ENCODE measurements at regions not wholly inside any gene's neighbourhood (a gene's known extent, or its start where the extent isn't known, plus 50 kb on each side); places are given as distances from the start of the nearest gene placed in this dataset.

DNA sequence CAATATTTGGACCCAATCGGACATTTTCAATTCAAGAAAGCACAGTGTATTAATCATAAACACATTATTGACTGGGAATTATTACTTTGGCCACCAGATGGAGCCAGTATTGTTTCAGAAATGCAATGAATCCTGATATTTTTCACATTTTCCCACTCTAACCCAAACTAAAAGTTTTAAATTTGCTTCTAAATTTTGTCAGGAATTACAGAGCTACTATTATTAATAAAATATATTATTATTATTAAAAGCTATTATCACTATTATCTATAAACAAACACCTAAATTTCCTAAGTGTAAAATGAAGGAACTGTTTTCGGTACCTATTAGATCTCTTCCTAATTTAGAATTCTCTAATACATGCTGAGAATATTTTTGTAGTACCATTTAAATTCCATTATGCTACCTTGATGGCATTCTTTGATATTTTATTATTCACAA, 245.3 kb downstream of the OGFRL1 start:
- no peak for DNase-seq

DNA sequence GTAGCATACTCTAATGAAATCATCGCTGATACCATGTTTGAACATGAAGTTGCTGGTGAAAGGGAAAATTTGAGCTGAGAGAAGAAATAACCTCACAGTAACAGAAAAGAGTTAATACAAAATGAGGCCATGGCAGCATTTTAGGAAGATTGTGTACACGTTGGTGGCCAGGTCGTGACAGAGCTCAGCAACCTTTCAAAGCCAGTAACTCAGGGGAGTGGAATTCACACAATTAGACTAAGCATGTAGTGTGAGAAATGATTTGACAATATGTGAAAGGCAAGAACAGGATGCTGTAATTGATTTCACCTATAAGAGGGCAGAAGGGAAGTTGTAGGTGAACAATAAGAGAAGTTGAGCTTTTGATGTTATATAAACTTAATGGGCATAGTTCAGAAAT, 246.3 kb downstream of the OGFRL1 start:
- DNase-seq: no peak

DNA sequence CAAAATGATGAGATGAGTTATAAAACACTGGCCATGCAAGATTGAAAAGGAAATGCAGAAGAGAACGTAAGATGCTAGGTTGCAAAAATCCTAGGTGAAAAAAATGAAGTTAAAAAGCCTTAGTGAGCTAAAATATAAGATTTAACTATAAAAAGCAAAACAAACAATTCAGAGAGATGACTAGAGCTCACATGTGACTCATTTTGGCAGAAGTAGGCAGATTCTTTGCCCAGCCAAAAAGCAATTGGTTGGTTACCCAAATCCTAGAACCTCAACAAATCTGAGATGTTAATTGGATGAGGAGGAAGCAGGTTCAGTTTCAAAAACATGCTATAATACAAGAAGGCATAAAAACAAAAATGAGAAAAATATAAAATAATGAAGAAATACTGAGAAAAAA, 249.1 kb downstream of the OGFRL1 start:
- no peak for DNase-seq

DNA sequence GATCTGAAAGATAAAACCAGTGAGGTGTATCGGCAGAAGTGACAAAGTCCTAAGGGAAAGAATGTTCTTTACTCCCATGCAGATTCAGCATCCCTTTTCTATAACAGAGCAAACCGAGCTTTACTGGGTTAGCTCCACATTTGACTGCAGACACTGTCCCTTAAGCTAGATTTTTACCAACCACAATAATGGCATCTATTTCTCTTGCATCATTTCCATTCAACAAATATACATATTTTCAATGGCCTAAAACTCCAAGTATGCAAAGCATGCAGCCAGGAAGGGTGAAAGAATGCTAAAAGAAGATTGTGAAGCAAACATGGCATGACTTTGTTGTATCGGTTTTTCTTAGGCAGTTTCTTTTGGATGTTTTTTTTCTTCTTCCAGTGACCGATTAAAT, 255.4 kb downstream of the OGFRL1 start:
- DNase-seq: no peak

DNA sequence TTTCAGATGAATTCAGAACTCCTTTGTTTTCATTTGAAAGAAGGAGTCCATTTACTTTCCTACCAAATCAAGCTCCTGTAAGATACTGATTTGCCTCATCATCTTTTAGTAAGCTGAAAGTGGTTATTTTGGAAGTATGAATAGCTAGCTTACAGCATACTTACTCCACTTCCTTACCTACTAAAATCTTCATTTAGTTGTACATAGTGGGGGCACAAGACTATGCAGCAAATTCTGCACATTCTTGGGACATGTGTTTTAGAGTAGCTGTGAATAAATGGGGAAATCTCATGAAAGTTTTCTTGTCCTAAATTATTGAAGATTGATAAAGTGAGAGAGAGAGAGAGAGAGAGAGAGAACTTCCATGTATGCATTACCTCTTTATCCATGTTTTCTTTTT, 256.3 kb downstream of the OGFRL1 start:
- DNase-seq: no peak

DNA sequence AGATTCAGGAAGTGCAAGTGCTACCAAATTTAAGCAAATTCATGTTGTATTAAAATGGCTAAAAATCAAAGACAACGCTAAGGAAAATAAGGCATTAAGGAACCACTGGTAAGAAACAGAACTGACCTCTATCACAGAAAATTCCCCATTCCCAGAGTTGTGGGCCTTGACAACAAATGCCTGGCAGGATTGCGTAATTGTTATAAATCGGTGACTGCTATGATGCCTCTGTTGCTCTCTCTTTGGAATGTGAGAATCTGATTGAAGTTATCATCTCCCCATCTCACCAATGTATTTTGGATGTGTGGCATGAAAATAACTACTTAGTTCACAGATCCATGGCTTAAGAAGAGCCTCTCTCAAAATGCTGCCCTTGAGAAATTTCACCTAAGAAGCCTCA, 257.3 kb downstream of the OGFRL1 start:
- no peak for DNase-seq

DNA sequence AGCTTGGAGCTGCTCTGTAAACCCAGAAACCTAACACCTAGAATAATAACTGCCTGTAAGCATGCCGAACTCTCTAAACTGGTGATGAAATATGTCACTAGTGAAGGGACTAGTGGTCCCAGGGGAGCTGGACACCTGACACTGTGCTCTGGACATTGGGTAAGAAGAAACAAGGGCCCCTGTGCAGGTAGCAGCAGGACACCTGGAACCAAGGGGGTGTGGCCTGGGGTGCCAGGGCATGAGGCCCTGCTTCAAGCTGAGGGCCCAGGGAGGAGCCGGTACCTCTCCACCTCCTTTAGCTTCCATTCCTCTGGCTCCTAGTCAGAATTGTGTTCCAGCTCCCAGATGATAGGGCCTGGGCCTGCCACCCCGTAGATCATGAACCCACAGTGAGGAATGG, 263.2 kb downstream of the OGFRL1 start:
- no peak for DNase-seq

DNA sequence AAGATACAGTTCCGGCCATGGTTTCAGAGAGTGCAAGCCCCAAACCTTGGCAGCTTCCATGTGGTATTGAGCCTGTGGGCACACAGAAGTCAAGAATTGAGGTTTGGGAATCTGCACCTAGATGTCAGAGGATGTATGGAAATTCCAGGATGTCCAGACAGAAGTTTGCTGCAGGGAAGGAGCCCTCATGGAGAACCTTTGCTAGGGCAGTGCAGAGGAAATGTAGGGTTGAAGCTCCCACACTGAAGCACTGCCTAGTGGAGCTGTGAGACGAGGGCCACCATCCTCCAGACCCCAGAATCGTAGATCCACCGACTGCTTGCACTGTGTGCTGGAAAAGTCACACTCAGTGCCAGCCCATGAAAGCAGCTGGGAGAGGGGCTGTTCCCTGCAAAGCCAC, 267.5 kb downstream of the OGFRL1 start:
- DNase-seq: no peak

DNA sequence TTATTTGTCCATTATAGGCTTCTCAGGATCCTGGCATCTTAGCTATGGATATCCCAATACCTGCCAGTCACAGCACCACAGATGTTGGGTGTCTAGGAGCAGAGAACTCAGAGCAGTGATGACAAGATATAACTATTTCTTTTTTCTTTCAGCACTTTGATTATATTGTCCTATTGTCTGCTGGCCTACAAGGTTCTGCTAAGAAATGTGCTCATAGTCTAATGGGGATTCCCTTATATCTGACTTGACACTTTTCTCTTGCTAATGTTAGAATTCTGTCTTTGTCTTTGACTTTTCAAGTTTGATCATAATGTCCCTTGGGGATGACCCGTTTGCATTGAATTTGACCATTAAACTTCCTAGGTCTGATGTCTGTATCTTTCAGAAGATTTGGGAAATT, 270.4 kb downstream of the OGFRL1 start:
- DNase-seq: no peak

DNA sequence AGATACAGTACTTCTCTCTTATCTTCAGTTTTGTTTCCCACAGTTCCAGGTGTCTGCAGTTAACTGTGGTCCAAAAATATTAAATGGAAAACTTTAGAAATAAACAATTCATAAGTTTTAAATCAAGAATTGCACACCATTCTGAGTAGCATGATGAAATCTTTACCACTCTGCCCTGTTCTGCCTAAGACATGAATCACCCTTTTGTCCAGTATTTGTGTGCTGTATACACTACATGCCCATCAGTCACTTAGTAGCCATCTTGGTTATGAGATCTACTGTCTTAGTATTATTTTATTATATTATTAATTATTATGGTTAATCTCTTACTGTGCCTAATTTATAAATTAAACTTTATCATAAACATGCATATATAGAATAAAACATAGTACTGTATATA, 279.0 kb downstream of the OGFRL1 start:
- DNase-seq: no peak

DNA sequence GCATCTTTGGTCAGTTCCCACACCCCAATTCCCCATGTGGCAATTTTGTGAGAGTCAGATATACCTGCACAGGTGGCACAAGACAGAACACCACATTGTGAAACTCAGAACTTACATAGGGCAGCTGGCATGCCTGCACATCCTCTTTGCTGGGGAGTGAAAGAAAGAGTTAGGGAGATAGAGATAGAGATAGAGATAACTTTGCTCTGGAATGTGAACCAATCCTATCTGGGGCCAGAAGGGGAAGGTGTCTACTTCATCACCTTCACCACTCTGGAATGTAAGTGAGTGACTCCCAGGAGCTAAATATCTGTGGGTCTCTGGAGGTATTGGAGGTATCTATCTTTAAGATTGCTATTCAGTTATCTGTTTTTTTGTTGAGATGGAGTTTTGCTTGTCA, 289.2 kb downstream of the OGFRL1 start:
- no peak for DNase-seq

DNA sequence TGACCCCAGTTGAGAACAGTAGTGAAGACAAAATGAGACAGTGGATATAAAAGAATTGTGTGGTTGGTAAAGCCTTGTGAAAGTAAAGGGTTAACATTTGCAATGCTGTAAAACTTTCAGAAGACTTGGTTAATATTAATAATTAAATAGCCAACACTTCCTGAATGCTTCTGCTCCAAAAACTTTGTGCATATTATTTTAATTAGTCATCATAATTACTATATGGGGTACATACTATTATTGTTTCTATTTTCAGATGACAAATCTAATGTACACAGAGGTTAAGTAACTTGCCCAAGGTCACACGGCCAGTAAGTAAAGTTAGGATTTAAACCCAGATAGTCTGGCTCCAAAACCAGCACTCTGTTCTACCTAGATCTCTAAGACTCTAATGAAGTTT, 291.3 kb downstream of the OGFRL1 start:
- DNase-seq: no peak

DNA sequence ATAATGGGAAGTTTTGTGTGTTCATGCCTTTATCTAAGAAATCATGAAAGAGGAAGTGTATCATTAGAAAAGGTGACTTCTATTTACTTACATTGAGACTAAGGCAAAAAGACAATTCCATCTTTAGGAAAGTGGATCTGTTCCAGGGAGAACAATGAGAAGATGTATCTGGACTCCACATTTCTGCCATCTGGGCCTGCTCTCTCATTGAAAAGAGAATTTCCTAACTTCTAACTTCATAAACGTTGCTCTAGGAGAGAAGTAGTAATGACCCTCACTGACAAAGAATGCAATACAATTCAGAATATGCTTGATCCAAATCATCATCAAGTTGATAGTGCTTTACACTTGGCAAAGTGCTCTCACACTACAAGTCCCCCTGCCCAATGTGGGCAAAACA, 294.2 kb downstream of the OGFRL1 start:
- DNase-seq: no peak

DNA sequence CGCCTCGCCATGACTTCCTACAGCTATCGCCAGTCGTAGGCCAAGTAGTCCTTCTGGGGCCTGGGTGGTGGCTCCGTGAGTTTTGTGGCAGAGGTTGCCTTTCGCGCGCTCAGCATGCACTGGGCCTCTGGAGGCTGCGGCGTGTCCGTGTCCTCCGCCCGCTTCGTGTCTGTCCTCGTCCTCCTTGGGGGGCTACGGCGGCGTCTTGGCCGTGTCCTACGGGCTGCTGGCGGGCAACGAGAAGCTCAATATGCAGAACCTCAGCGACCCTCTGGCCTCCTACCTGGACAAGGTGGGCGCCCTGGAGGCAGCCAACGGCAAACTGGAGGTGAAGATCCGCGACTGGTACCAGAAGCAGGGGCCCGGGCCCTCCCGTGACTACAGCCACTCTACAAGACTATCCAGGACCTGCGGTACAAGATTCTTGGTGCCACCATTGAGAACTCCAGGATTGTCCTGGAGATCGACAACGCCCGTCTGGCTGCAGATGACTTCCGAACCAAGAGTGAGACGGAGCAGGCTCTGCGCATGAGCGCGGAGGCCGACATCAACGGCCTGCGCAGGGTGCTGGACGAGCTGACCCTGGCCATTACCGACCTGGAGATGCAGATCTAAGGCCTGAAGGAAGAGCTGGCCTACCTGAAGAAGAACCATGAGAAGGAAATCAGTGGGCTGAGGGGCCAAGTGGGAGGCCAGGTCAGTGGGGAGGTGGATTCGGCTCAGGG, 296.3 kb downstream of the OGFRL1 start:
- DNase-seq: no peak

DNA sequence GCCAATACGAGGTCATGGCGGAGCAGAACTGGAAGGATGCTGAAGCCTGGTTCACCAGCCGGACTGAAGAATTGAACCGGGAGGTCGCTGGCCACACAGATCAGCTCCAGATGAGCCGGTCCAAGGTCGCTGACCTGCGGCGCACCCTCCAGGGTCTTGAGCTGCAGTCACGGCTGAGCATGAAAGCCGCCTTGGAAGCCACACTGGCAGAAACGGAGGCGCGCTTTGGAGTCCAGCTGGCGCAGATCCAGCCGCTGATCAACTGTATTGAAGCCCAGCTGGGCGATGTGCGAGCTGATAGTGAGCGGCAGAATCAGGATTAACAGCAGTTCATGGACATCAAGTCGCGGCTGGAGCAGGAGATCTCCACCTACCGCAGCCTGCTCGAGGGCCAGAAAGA, 296.9 kb downstream of the OGFRL1 start:
- no peak for DNase-seq

DNA sequence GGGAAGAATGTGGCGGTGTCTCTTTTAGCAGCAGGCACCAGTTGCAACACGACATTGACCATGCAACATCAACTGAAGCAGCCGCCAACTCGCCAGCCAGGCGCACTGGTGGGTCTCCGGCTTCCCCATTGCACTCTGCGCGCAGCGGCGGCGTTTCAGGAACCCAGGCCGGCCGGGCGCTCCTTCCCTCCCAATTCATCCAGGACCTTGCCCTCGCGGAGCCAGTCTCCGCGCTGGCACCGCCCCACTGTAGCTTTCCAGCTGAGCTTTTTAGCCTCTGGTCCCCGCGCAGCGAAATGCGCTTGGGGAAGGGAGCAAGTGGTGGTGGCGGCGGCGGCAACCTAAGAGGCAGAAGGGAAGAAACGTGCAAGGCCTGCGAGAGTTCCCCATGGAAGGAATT, 297.9 kb upstream of the RIMS1 start:
- DNase-seq: no peak

DNA sequence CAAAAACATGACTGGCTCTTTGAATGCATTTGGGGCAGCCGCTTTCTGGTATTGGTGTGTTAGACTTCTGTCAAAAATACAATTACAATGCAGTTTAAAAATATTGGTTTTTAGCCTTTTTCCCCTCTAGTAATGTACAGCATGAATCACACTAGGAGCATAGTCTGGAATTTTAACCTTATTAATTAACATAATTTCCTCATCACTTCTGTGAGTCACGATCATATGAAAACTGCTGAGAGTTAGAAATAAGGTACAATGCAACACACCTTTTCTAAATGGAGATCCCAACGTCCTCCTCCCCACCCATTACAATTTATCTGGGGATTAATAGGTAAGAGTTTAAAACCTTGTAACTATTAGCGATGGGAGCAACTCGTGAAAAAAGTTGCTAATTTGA, 297.1 kb upstream of the RIMS1 start:
- DNase-seq: no peak

DNA sequence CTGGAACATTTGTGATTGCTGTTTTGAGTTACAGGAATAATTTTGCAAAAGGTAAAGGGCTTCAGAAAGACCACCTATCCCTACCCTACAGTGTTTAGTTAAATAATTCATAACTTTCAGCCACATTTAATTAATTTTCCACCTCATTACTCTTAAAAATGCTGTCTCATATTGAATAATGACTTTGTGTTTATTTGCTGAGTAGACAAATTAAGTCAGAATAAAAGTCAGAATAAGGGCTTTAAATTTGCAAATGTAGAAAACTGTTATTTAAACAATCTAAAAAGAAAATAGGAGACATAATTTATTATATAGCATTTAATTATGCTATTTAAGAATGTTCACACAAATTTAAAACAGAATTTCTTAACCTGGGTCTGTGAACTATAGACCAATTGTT, 293.7 kb upstream of the RIMS1 start:
- DNase-seq: no peak

DNA sequence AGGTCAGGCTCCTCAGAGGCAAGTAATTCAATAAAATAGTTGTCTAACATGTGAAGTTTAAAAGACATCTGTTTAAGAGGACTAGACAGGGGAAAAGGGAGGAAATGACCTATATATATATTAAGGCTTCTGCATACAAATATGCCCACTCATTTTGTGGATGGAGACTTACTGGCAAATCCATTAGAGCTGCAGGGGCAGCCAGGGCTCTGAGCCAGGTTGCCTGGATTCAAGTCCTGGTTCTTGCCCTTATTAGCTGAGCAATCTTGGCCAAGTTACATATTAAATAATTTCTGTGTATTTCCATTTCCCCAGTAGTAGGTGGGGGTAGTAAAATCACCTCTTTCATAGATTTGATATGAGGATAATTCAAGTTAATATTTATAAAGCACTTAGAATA, 287.0 kb upstream of the RIMS1 start:
- DNase-seq: no peak

DNA sequence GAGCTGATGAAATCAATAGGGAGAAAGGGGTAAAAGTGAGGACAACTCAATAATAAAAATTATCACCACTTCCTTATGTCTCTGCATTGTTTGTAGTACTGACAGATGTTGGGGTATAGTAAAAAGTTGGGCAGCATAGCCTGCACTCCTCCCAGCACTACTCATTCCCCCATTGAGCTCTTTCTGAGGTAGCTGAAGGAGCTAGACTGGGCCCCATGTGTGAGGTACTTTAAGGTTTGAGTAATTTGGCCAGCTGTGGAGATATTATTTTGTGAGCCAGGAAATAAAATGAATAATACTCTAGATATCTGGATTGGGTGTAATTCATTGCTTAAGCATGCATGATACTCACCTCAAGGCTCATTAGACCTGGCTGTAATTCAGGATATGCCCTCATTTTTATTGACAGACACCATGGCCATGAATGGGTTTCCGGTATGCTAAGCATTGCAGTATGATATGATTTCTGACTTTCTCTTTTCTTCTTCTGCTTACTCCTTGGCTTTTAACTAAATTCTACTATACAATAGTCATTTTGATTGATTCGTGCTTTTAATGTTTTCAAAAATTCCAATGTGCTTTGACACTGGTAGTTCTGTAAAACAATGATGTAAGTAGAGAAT, 283.9 kb upstream of the RIMS1 start:
- DNase-seq: no peak

DNA sequence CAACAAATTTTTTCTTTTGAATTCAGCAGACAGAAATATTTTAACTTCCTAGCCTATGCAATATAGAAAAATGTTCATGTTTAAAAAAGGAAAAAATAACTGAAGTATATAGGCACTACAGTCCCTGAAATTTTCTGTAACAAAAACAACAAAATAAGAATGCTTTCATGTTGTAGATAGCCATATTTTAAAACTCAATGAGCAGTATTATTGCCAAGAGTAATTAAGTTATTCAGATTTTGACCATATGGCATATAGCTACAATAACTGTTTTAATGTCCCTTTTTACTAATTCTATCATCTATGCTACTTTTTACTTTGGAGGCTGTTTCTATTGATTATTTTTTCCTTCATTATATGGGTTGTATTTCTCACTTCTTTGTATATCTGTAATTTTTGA, 283.3 kb upstream of the RIMS1 start:
- DNase-seq: no peak

DNA sequence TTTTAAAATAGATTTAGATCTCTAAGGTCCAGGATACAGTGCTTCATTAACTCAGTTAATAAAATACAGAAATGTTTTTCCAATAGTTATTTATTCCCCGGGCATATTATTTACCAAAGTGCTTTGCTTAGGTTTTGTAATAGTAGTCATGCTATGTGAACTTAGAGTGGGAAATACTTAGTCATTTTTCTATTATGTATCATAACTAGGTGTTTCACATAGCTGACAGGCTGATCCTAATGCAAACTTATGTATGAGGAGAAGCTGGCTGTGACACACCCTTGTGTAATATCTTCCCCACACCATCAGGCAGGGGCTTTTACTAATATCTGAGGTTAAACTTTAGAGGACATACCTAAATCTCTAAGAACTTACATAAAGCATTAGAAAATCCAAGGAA, 277.7 kb upstream of the RIMS1 start:
- no peak for DNase-seq

DNA sequence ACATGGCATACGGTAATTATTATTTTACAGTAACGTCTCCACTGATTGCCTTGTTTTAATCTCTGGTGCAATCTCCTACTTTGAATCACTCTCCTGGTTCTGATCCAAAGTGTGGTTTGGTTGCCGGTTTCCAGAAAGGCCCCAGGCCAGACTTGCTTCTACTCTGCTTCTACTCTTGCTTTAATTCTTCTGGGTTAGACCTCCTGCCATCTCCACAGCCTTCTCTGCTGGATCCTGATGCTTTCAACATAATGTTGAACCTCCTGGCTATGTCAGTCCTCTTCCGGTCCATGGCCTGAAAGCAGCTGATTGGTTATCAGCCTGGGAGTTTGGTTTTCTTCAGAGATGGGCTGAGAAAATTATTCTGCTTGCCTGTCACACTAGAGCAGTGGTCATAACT, 266.5 kb upstream of the RIMS1 start:
- no peak for DNase-seq

DNA sequence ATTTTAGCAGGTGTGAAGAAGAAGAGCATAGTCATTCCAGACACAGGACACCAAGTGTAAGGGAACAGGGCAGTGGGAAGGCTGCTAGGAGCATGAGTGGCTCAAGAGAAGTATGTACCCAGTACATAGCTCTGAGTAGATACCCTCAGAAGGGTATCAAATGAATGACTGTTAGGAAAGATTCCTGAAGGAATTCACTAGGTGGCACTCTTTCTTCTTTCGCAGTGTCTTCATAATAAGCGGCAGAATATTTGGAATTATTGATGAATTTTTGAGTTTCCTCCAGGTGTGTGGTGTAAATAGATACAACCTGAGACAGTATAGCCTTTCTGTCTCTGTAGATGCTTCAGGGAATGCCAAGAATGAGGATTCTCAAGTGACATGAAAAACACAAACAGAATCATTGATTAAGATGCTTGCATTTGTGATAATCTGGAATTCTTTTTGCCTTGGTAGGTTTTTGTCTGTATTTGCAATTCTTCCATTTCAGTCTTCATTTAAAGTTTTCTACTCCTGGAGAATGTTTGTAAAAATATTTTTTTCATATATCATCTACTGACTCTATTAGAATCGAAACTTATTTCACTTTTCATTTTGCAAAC, 264.3 kb upstream of the RIMS1 start:
- DNase-seq: no peak

DNA sequence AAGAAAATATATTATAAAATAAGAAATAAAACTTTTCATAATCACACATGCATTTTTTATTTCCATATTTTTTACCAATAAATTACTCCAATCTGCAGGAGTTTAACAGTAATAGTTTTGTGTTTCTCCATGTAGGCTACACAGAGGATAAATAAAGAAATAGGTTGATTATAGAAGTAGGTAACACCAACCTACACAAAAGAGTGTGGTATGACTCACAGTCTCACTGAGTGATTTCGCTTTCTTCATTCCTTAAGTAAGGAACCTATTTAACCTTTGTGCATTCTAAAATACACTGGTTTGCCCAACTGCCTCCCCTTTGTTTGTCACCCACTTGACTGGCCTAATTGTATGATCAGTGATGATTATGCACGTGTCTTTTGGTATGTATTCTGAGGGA, 244.2 kb upstream of the RIMS1 start:
- no peak for DNase-seq

Measured in COR-L47 (cell line).